ENCODE measurements at regions not wholly inside any gene's neighbourhood (a gene's known extent, or its start where the extent isn't known, plus 50 kb on each side); places are given as distances from the start of the nearest gene placed in this dataset.

DNA sequence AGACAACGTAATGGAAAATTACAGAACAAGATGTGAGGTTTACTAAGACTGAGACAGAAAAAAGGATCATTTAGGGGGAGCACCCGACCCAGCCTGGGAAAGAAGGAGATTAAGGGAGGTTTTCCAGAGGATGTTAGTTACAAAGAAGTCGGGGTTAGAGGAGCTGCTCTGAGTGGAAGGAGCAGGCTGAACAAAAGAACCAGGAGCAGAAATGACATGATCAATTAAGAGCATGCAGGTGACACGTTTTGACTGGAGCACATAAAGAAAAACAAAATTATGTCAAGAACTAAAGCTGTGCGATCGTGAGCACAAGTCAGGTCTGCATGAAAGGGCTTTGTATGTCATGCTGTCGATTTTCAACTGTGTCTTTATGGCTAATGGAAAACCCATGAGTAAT, 417.3 kb upstream of the MARCKS start:
- intact Hi-C loops (cut with DNase I; ENCODE audit: low total_unique reads): no loop called here
- TF ChIP-seq, protein P1, sequence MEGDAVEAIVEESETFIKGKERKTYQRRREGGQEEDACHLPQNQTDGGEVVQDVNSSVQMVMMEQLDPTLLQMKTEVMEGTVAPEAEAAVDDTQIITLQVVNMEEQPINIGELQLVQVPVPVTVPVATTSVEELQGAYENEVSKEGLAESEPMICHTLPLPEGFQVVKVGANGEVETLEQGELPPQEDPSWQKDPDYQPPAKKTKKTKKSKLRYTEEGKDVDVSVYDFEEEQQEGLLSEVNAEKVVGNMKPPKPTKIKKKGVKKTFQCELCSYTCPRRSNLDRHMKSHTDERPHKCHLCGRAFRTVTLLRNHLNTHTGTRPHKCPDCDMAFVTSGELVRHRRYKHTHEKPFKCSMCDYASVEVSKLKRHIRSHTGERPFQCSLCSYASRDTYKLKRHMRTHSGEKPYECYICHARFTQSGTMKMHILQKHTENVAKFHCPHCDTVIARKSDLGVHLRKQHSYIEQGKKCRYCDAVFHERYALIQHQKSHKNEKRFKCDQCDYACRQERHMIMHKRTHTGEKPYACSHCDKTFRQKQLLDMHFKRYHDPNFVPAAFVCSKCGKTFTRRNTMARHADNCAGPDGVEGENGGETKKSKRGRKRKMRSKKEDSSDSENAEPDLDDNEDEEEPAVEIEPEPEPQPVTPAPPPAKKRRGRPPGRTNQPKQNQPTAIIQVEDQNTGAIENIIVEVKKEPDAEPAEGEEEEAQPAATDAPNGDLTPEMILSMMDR (IDR thresholded peaks at IDR 0.05): no peak
- H3K4me3 ChIP-seq: no peak overlapping the region
- no peaks in the 10 kb centered on the region for H3K4me1 ChIP-seq
- H3K27me3 ChIP-seq: no peaks in the 10 kb centered on the region
- H3K27ac ChIP-seq: no peak overlapping the region
- no peak for DNase-seq
- H3K9me3 ChIP-seq: no peaks in the 10 kb centered on the region
- H3K36me3 ChIP-seq: no peaks in the 10 kb centered on the region

DNA sequence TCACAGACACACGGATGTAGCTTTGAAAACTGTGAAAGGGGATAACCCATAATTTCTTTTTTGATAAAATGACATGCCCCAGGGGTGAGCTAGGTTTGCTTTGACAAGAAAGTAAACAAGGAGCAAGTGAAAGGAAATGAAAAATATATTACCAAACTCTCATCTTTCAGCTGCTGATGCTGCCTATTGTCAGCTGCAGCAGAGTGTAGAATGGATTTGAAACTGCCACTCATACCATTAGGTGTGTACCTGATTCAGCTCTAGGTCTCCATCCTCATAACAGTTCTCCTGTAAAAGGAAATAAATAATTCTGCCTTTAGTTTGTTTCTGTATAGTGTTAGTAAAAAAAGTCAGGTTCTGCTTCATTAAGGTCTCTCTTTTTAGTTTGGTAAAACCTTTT, 415.1 kb upstream of the MARCKS start:
- Histone ChIP-seq H3K4me1 (no peaks in the 10 kb centered on the region), H3K27me3 (no peaks in the 10 kb centered on the region), H3K27ac (no peak overlapping the region), H3K4me3 (no peak overlapping the region), H3K9me3 (no peaks in the 10 kb centered on the region), H3K36me3 (no peaks in the 10 kb centered on the region)
- DNase-seq: no peak
- TF ChIP-seq, protein P1 (IDR thresholded peaks at IDR 0.05): no peak
- no peak for TF ChIP-seq POLR2A (IDR thresholded peaks at IDR 0.05)
- intact Hi-C loops (cut with DNase I; ENCODE audit: low total_unique reads): no loop called here

DNA sequence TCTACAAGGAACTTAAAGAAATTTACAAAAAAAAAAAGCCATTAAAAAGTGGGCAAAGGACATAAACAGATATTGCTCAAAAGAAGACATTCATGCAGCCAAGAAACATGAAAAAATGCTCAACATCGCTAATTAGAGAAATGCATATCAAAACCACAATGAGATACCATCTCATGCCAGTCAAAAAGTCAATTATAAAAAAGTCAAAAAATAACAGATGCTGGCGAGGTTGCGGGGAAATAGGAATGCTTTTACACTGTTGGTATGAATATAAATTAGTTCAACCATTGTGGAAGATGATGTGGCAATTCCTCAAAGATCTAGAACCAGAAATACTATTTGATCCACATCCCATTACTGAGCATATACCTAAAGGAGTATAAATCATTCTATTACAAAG, 411.9 kb upstream of the MARCKS start:
- H3K9me3 ChIP-seq: no peaks in the 10 kb centered on the region
- no peaks in the 10 kb centered on the region for H3K36me3 ChIP-seq
- no peak for DNase-seq
- no peak overlapping the region for H3K27ac ChIP-seq
- H3K27me3 ChIP-seq: no peaks in the 10 kb centered on the region
- H3K4me3 ChIP-seq: no peak overlapping the region
- intact Hi-C loops (cut with DNase I; ENCODE audit: low total_unique reads): no loop called here
- TF ChIP-seq, protein P1 (IDR thresholded peaks at IDR 0.05): no peak
- TF ChIP-seq POLR2A (IDR thresholded peaks at IDR 0.05): no peak
- no peaks in the 10 kb centered on the region for H3K4me1 ChIP-seq

DNA sequence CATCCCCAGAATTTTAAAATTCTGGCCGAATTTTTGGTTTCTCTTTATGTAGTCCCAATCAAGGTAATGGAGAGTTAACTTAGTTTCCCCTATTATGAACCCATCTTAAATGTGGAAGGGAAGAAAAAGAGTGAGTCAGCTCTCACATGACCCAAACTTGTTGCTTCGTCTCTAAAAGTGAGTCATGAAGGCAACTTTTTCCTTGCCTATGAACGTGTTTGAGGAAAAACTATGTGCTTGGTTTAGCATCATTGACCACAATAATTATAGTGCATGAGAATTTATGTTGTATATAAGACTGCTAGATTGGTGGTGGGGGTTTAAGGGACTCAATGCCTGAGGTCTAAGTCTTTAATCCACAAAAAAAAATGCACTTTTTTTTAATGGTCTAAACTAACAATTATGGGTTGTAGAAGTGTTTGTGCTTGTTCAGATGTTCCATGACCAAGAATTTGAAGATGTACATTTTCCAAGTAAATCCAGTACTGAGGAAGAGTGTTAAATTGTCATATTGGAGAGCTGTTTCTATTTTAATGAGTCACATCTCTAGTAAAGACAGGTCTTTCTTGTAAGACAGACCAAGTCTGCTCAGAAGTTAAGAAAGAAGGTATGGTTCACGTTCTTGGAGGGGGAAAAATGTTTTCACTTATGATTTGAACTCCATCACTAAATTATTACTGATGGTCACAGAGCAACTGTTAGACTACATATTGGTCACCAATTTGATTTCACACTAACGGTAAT, 409.9 kb upstream of the MARCKS start:
- H3K27ac ChIP-seq: no peak overlapping the region
- no peaks in the 10 kb centered on the region for H3K36me3 ChIP-seq
- H3K4me1 ChIP-seq: no peaks in the 10 kb centered on the region
- H3K9me3 ChIP-seq: no peaks in the 10 kb centered on the region
- intact Hi-C loops (cut with DNase I; ENCODE audit: low total_unique reads): no loop called here
- no peak overlapping the region for H3K4me3 ChIP-seq
- DNase-seq: no peak
- no peak for TF ChIP-seq POLR2A (IDR thresholded peaks at IDR 0.05)
- TF ChIP-seq, protein P1 (IDR thresholded peaks at IDR 0.05): no peak
- H3K27me3 ChIP-seq: no peaks in the 10 kb centered on the region

DNA sequence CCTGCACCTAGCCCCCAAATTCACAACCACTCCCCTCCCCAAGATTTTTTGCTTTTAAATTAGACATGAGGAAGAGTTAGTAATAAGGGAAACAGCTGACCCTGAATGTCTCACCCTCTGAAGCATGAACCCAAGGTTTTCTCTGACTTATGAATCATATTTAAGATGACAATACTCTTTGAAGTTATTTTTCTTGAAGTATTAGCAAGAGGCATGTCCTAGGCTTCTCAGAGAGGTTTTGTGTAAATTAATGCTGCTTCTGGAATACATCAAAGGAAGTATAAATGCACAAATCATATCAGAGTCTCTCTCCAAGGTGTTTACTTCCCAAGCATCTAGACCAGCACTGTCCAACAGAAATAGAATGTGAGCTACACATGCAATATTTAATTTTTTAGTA, 408.1 kb upstream of the MARCKS start:
- H3K36me3 ChIP-seq: no peaks in the 10 kb centered on the region
- TF ChIP-seq POLR2A (IDR thresholded peaks at IDR 0.05): no peak
- TF ChIP-seq, protein P1 (IDR thresholded peaks at IDR 0.05): no peak
- H3K27ac ChIP-seq: no peak overlapping the region
- H3K4me3 ChIP-seq: no peak overlapping the region
- intact Hi-C loops (cut with DNase I; ENCODE audit: low total_unique reads): no loop called here
- no peak for DNase-seq
- no peaks in the 10 kb centered on the region for H3K9me3 ChIP-seq
- H3K27me3 ChIP-seq: no peaks in the 10 kb centered on the region
- no peaks in the 10 kb centered on the region for H3K4me1 ChIP-seq
